Vagina (tissue), 2 donors: ENCODE measurements at regions not wholly inside any gene's neighbourhood (a gene's known extent, or its start where the extent isn't known, plus 50 kb on each side); places are given as distances from the start of the nearest gene placed in this dataset.

Experiments
- POLR2A ChIP-seq, 2 donors: fragments of 450-650 bp; IDR thresholded peaks; one replicate each; pipeline ENCODE4 v1.6.1; 2017; ENCODE audit warnings: antibody characterized with exemption in 2 of 2, mild to moderate bottlenecking in 2 of 2, moderate library complexity in 2 of 2
- POLR2AphosphoS5 ChIP-seq, 2 donors: sonication (generic); formaldehyde crosslinking; IDR thresholded peaks; one replicate each; pipeline ENCODE4 v1.9.0; 2017; ENCODE audit warnings: antibody characterized with exemption in 2 of 2, mild to moderate bottlenecking in 2 of 2, low read depth in 1 of 2; ENCODE audit not compliant: insufficient read depth in 1 of 2
- TF ChIP-seq, protein P1 (sequence below), 3 experiments: fragments of 450-650 bp in 2 of 3; fragments of 200-600 bp in 1 of 3; sonication (generic) in 1 of 3; IDR thresholded peaks; one replicate each; pipeline ENCODE4 v1.5.1; 2017 to 2019; ENCODE audit warnings: antibody characterized with exemption in 3 of 3, mild to moderate bottlenecking in 2 of 3, moderate library complexity in 2 of 3

DNA sequence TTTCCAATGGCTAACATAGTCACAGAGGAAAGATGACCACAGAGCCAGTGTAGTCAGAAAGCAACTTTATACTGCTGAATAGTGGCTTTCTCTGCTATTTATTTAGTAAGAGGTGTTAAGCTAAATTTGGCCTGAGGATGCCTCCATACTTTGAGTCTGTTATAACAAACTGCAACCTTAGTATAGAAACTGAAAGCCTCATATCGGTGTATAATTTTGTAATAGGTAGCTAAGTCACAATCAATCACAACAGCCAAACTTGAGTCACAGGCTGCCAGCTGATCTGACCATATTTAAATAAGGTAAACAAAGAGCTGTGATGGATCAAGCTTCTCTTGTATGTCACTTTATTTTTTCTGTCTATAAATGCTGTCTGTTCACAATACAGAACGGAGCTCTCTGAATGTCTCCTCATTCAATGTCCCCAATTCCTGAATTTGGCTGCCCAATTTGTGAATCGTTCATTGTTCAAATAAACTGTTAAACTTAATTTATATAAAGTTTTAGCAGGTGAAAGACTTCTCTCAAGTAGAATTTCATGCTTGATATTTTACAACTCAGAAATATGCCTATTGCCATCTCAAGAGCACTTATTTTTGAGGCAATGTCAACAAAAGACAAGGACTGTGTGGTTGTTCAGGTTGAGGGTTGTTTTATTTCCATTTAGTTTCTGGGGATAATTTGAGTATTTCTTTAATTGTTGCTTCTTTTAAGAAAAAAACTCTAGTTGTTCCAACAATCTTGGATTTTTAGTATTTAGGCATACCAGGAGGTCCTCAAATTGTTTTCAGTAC, 339.7 kb upstream of the B3GALT2 start:
- TF ChIP-seq, protein P1, sequence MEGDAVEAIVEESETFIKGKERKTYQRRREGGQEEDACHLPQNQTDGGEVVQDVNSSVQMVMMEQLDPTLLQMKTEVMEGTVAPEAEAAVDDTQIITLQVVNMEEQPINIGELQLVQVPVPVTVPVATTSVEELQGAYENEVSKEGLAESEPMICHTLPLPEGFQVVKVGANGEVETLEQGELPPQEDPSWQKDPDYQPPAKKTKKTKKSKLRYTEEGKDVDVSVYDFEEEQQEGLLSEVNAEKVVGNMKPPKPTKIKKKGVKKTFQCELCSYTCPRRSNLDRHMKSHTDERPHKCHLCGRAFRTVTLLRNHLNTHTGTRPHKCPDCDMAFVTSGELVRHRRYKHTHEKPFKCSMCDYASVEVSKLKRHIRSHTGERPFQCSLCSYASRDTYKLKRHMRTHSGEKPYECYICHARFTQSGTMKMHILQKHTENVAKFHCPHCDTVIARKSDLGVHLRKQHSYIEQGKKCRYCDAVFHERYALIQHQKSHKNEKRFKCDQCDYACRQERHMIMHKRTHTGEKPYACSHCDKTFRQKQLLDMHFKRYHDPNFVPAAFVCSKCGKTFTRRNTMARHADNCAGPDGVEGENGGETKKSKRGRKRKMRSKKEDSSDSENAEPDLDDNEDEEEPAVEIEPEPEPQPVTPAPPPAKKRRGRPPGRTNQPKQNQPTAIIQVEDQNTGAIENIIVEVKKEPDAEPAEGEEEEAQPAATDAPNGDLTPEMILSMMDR (IDR thresholded peaks at IDR 0.05), result no peak
- no peak for TF ChIP-seq POLR2A (IDR thresholded peaks at IDR 0.05)
- TF ChIP-seq POLR2AphosphoS5 (IDR thresholded peaks at IDR 0.05; ENCODE audit: insufficient read depth in 1 of 2, low read depth in 1 of 2), result no peak
